ENCODE measurements at regions not wholly inside any gene's neighbourhood (a gene's known extent, or its start where the extent isn't known, plus 50 kb on each side); places are given as distances from the start of the nearest gene placed in this dataset.

DNA sequence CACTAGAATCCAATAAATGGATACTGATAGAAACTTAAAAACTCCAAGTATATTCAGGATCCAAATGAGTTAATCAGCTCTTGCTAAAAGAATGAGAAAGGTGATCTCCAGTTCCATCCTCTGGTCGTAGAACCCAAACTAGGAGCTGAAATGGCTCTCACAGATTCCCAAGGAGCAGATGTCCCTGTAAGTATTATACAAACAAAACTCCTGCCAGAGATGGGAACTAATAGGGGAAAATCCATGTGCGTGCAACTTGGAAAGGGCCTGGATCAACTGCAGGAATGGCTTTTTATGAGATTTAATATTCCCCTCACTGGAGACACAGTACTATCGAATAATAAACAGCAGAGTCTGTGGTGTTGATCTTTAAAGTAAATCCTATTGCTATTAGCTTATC lies 309.2 kb upstream of the TBX3 start:
- Histone ChIP-seq H3K27ac (no peak overlapping the region), H3K4me3 (no peak overlapping the region), H3K9ac (no peak overlapping the region), H3K27me3 (replicated peaks; ENCODE audit: insufficient read depth) (no peaks in the 10 kb centered on the region), H2AFZ (no peak overlapping the region), H3K9me2 (ENCODE audit: insufficient read depth) (no peaks in the 10 kb centered on the region), H3K36me3 (ENCODE audit: low read depth) (no peaks in the 10 kb centered on the region), H4K20me1 (ENCODE audit: insufficient read depth) (no peaks in the 10 kb centered on the region), H3F3A (ENCODE audit: insufficient read depth) (peaks cover 5% of the 10 kb centered on the region; the same call in 1 of the 2 replicates), H3K79me2 (ENCODE audit: insufficient read depth) (no peaks in the 10 kb centered on the region), H3K4me1 (ENCODE audit: insufficient read depth) (no peaks in the 10 kb centered on the region; the same call in 1 of the 2 replicates), H3K9me3 (ENCODE audit: low read depth) (no peaks in the 10 kb centered on the region), H3K4me2 (ENCODE audit: unreplicated experiment) (no peak overlapping the region)
- in situ Hi-C loops (cut with MboI): no loop called here
- no peak for DNase-seq
- TF ChIP-seq EZH2 (IDR thresholded peaks at IDR 0.05; ENCODE audit: insufficient read depth, poor library complexity, severe bottlenecking): no peak
- TF ChIP-seq EZH2phosphoT487 (IDR thresholded peaks at IDR 0.05; ENCODE audit: insufficient read depth, low read depth): no peak
- 44 to 62% methylated on average over 3 of the region's 3 CpGs for WGBS, 2 experiments (ENCODE audit: low coverage in 1 of 2, low lambda C conversion rate in 2 of 2, missing lambda C conversion rate in 2 of 2)

DNA sequence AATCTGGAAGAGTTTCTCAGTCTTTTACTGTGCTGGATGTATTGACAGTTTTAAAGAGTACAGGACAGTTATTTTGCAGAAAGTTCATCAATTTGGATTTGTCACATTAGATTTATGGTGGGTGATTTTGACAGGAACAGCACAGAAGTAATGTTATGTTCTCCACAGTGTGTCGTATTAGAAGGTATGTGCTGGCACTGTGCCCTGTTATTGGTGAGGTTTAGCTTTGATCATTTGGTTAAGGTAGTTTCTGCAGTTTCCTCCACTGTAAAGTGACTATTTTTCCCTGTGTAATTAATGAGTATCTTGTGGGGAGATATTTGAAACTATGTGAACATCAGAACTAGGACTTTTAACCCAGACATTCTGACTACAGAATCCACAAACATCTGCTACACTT lies 308.5 kb upstream of the TBX3 start:
- Histone ChIP-seq H3K27me3 (replicated peaks; ENCODE audit: insufficient read depth) (no peaks in the 10 kb centered on the region), H3K27ac (no peak overlapping the region), H3K36me3 (ENCODE audit: low read depth) (no peaks in the 10 kb centered on the region), H4K20me1 (ENCODE audit: insufficient read depth) (no peaks in the 10 kb centered on the region), H3K79me2 (ENCODE audit: insufficient read depth) (no peaks in the 10 kb centered on the region), H3K9ac (no peak overlapping the region), H3K9me2 (ENCODE audit: insufficient read depth) (no peaks in the 10 kb centered on the region), H3K4me1 (ENCODE audit: insufficient read depth) (no peaks in the 10 kb centered on the region; the same call in 1 of the 2 replicates), H2AFZ (no peak overlapping the region), H3K4me2 (ENCODE audit: unreplicated experiment) (no peak overlapping the region), H3K4me3 (no peak overlapping the region), H3F3A (ENCODE audit: insufficient read depth) (peaks cover 5% of the 10 kb centered on the region; the same call in 1 of the 2 replicates), H3K9me3 (ENCODE audit: low read depth) (no peaks in the 10 kb centered on the region)
- TF ChIP-seq EZH2phosphoT487 (IDR thresholded peaks at IDR 0.05; ENCODE audit: insufficient read depth, low read depth): no peak
- TF ChIP-seq EZH2 (IDR thresholded peaks at IDR 0.05; ENCODE audit: insufficient read depth, poor library complexity, severe bottlenecking): no peak
- in situ Hi-C loops (cut with MboI): no loop called here
- no peak for DNase-seq
- WGBS, 2 experiments (ENCODE audit: low coverage in 1 of 2, low lambda C conversion rate in 2 of 2, missing lambda C conversion rate in 2 of 2): 46 to 58% methylated on average over 1 of the region's 1 CpG

- no peak overlapping the region for H3K27ac ChIP-seq
- in situ Hi-C loops (cut with MboI): no loop called here
Observed at GRCh38 chr12:114990381-114990780, 306.4 kb upstream of the TBX3 start.

GRCh38 chr12:114986849-114987248 lies 302.9 kb upstream of the TBX3 start:
- H3K4me1 ChIP-seq (ENCODE audit: insufficient read depth): no peaks in the 10 kb centered on the region; the same call in 1 of the 2 replicates
- H3K36me3 ChIP-seq (ENCODE audit: low read depth): no peaks in the 10 kb centered on the region
- no peak overlapping the region for H2AFZ ChIP-seq
- no peak overlapping the region for H3K27ac ChIP-seq
- H3K9me2 ChIP-seq (ENCODE audit: insufficient read depth): no peaks in the 10 kb centered on the region
- H3K9me3 ChIP-seq (ENCODE audit: low read depth): no peaks in the 10 kb centered on the region
- no peaks in the 10 kb centered on the region for H3K79me2 ChIP-seq (ENCODE audit: insufficient read depth)
- H3K27me3 ChIP-seq (replicated peaks; ENCODE audit: insufficient read depth): no peaks in the 10 kb centered on the region
- H3K4me2 ChIP-seq (ENCODE audit: unreplicated experiment): no peak overlapping the region
- H4K20me1 ChIP-seq (ENCODE audit: insufficient read depth): no peaks in the 10 kb centered on the region
- H3K9ac ChIP-seq: no peak overlapping the region
- in situ Hi-C loops (cut with MboI): no loop called here
- DNase-seq: no peak
- 35 to 41% methylated on average over 1 of the region's 1 CpG for WGBS, 2 experiments (ENCODE audit: low coverage in 1 of 2, low lambda C conversion rate in 2 of 2, missing lambda C conversion rate in 2 of 2)
- TF ChIP-seq EZH2phosphoT487 (IDR thresholded peaks at IDR 0.05; ENCODE audit: insufficient read depth, low read depth): no peak
- TF ChIP-seq EZH2 (IDR thresholded peaks at IDR 0.05; ENCODE audit: insufficient read depth, poor library complexity, severe bottlenecking): no peak
- no peaks in the 10 kb centered on the region for H3F3A ChIP-seq (ENCODE audit: insufficient read depth)
- H3K4me3 ChIP-seq: no peak overlapping the region

More at GRCh38 chr12:114990381-114990780, 306.4 kb upstream of the TBX3 start:
- no peaks in the 10 kb centered on the region; the same call in 1 of the 2 replicates for H3K4me1 ChIP-seq (ENCODE audit: insufficient read depth)
- no peak for TF ChIP-seq EZH2phosphoT487 (IDR thresholded peaks at IDR 0.05; ENCODE audit: insufficient read depth, low read depth)
- TF ChIP-seq EZH2 (IDR thresholded peaks at IDR 0.05; ENCODE audit: insufficient read depth, poor library complexity, severe bottlenecking): no peak
- H3K9me2 ChIP-seq (ENCODE audit: insufficient read depth): no peaks in the 10 kb centered on the region
- WGBS, 2 experiments (ENCODE audit: low coverage in 1 of 2, low lambda C conversion rate in 2 of 2, missing lambda C conversion rate in 2 of 2): 97 to 98% methylated on average over 4 of the region's 4 CpGs
- H4K20me1 ChIP-seq (ENCODE audit: insufficient read depth): no peaks in the 10 kb centered on the region
- no peaks in the 10 kb centered on the region for H3K79me2 ChIP-seq (ENCODE audit: insufficient read depth)
- no peak for DNase-seq
- H2AFZ ChIP-seq: no peak overlapping the region
- no peaks in the 10 kb centered on the region for H3K27me3 ChIP-seq (replicated peaks; ENCODE audit: insufficient read depth)
- H3K9me3 ChIP-seq (ENCODE audit: low read depth): no peaks in the 10 kb centered on the region
- no peak overlapping the region for H3K4me2 ChIP-seq (ENCODE audit: unreplicated experiment)
- H3K36me3 ChIP-seq (ENCODE audit: low read depth): no peaks in the 10 kb centered on the region
- H3K9ac ChIP-seq: no peak overlapping the region
- no peak overlapping the region for H3K4me3 ChIP-seq
- H3F3A ChIP-seq (ENCODE audit: insufficient read depth): no peaks in the 10 kb centered on the region

DNA sequence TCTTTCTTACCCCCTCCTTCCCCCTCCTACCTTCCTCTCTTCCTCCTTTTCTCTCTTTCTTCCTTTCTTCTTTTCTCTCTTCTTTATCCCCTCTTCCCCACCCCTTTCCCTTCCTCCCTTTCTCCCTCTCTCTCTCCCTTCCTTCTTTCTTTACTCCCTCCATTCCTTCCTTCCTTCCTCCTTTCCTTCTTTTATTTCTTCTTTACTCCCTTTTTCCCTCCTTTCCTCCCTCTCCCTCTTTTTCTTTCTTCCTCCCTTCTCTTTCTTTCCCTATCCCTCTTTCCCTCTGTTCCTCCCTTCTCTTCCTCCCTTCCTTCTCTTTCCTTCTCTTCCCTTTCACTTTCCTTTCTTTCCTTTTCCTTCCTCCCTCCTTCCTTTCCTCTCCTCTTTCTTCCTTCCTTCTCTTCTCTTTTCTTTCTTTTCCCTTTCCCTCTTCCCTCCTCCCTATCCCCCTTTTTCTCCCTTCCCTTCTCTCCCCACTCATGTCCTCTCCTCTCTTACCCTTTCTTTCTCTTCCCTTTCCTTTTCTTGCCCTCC lies 302.3 kb upstream of the TBX3 start:
- in situ Hi-C loops (cut with MboI): no loop called here
- H3K4me2 ChIP-seq (ENCODE audit: unreplicated experiment): no peak overlapping the region
- TF ChIP-seq EZH2phosphoT487 (IDR thresholded peaks at IDR 0.05; ENCODE audit: insufficient read depth, low read depth) (no peak), EZH2 (IDR thresholded peaks at IDR 0.05; ENCODE audit: insufficient read depth, poor library complexity, severe bottlenecking) (no peak)
- H4K20me1 ChIP-seq (ENCODE audit: insufficient read depth): no peaks in the 10 kb centered on the region
- H3F3A ChIP-seq (ENCODE audit: insufficient read depth): no peaks in the 10 kb centered on the region
- no peak overlapping the region for H3K27ac ChIP-seq
- no peaks in the 10 kb centered on the region for H3K79me2 ChIP-seq (ENCODE audit: insufficient read depth)
- no peak overlapping the region for H2AFZ ChIP-seq
- no peaks in the 10 kb centered on the region for H3K9me2 ChIP-seq (ENCODE audit: insufficient read depth)
- DNase-seq: no peak
- H3K27me3 ChIP-seq (replicated peaks; ENCODE audit: insufficient read depth): no peaks in the 10 kb centered on the region
- no peaks in the 10 kb centered on the region for H3K9me3 ChIP-seq (ENCODE audit: low read depth)
- H3K9ac ChIP-seq: no peak overlapping the region
- no peak overlapping the region for H3K4me3 ChIP-seq
- no peaks in the 10 kb centered on the region; the same call in 1 of the 2 replicates for H3K4me1 ChIP-seq (ENCODE audit: insufficient read depth)
- no peaks in the 10 kb centered on the region for H3K36me3 ChIP-seq (ENCODE audit: low read depth)

Data from GM23248 (cell line).